HFFc6 (cell line): ENCODE measurements at regions not wholly inside any gene's neighbourhood (a gene's known extent, or its start where the extent isn't known, plus 50 kb on each side); places are given as distances from the start of the nearest gene placed in this dataset.
A peak's percentile ranks its signal among the peaks of the same experiment; 100 is the strongest.

Source experiments
- DNase-seq: peaks from one replicate; pipeline ENCODE4 v3.0.0-alpha.2; 2018
- H3K27ac Mint-ChIP-seq: 2 replicates; pipeline ENCODE4 v1.8.0; 2020; ENCODE audit warnings: mild to moderate bottlenecking, mixed read lengths
- H3K27me3 Mint-ChIP-seq: 2 replicates; pipeline ENCODE4 v1.8.0; 2021; ENCODE audit warnings: mild to moderate bottlenecking, moderate library complexity, mixed read lengths; ENCODE audit not compliant: insufficient read depth
- H3K36me3 Mint-ChIP-seq: 2 replicates; pipeline ENCODE4 v1.8.0; 2021; ENCODE audit warnings: low read depth, mixed read lengths
- H3K4me1 Mint-ChIP-seq: 2 replicates; pipeline ENCODE4 v1.8.0; 2020; ENCODE audit warnings: low read depth, mixed read lengths
- H3K4me3 Mint-ChIP-seq: 2 replicates; pipeline ENCODE4 v1.8.0; 2020; ENCODE audit warnings: mild to moderate bottlenecking, moderate library complexity, mixed read lengths
- H3K9me3 Mint-ChIP-seq: 2 replicates; pipeline ENCODE4 v1.8.0; 2020; ENCODE audit warnings: mild to moderate bottlenecking, mixed read lengths
- TF ChIP-seq, protein P1 (sequence below): fragments of 200-600 bp; sonication (generic); IDR thresholded peaks from 2 replicates; pipeline ENCODE4 v1.5.0; 2021; ENCODE audit warnings: antibody characterized with exemption, mild to moderate bottlenecking

DNA sequence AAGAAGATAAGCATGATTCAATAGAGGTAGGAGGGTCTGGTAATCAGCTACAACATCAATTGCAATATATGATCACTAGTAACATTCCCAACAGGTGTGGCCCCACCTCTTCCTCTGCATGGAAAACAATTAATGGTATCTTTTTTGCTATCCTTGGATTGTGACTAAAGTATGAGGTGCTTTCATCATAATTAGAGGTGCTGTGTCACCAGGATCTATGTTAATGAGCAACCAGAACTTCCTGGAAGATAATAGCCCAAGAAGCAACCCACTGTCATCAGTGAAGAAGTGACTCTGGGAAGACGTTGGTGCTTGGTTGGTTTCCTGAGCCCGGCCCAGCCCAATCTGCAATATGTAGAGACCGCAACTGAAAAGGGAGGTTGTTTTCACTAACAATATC is 167.2 kb downstream of the SETD4 start:
- H3K27ac Mint-ChIP-seq: no peak overlapping the region
- H3K4me1 Mint-ChIP-seq: no peaks in the 10 kb centered on the region
- no peaks in the 10 kb centered on the region for H3K9me3 Mint-ChIP-seq
- TF ChIP-seq, protein P1, sequence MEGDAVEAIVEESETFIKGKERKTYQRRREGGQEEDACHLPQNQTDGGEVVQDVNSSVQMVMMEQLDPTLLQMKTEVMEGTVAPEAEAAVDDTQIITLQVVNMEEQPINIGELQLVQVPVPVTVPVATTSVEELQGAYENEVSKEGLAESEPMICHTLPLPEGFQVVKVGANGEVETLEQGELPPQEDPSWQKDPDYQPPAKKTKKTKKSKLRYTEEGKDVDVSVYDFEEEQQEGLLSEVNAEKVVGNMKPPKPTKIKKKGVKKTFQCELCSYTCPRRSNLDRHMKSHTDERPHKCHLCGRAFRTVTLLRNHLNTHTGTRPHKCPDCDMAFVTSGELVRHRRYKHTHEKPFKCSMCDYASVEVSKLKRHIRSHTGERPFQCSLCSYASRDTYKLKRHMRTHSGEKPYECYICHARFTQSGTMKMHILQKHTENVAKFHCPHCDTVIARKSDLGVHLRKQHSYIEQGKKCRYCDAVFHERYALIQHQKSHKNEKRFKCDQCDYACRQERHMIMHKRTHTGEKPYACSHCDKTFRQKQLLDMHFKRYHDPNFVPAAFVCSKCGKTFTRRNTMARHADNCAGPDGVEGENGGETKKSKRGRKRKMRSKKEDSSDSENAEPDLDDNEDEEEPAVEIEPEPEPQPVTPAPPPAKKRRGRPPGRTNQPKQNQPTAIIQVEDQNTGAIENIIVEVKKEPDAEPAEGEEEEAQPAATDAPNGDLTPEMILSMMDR: no peak
- H3K4me3 Mint-ChIP-seq: no peak overlapping the region
- no peak for DNase-seq
- H3K36me3 Mint-ChIP-seq: no peaks in the 10 kb centered on the region
- peaks cover 8% of the 10 kb centered on the region for H3K27me3 Mint-ChIP-seq

DNA sequence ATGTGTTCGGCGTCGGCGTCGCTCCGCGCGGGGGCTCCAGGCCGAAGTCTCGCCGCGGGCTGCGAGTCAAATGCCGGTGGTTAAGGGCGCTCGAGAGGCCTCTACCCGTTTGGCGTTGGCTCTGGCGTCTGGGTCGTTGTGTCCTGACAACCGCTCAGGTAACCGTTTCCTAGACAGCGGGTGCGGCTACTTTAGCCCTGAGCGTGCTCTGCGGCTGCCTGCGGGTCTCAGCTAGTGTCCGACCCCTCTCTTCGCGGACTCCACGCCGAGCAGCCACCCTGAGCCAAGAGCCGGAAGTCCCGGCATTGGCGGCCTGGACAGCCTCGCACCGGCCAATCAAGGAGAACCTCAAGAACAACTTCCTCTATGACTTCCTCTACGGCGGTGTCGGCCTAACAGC is 173.4 kb downstream of the SETD4 start:
- DNase-seq: no peak
- peaks cover 7% of the 10 kb centered on the region for H3K4me1 Mint-ChIP-seq

DNA sequence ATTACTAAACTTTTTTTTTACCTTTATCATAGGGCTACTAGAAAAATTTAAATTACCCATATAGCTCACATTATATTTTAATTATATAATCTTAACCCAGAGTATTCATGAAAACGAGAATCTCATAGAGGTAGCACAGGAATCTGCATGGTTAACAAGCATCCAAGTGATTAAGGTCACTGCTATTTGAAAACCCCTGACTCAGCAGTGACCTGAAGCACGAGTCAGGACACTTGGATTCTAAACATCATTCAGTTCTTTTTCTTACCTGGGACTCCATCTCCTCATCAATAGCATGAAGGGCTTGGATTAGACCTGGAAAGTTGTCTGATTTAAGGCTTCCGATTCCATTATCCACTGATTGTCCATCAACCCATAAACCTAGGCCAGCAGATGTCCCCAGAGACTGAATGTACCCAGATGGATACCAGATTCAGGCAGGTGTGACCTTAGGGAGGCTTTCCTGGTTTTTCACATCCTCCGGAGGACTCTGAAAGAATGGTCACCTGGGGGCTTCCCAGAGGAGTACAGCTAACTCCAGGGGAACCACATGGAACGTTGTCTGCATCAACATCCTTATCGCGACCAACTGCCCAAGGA is 174.3 kb downstream of the SETD4 start:
- TF ChIP-seq, protein P1: no peak

More for the DNA sequence above, 173.4 kb downstream of the SETD4 start:
- peaks cover 9% of the 10 kb centered on the region for H3K27me3 Mint-ChIP-seq
- H3K27ac Mint-ChIP-seq: no peak overlapping the region
- no peaks in the 10 kb centered on the region for H3K9me3 Mint-ChIP-seq
- TF ChIP-seq, protein P1: no peak
- H3K4me3 Mint-ChIP-seq: no peak overlapping the region
- no peaks in the 10 kb centered on the region for H3K36me3 Mint-ChIP-seq

DNA sequence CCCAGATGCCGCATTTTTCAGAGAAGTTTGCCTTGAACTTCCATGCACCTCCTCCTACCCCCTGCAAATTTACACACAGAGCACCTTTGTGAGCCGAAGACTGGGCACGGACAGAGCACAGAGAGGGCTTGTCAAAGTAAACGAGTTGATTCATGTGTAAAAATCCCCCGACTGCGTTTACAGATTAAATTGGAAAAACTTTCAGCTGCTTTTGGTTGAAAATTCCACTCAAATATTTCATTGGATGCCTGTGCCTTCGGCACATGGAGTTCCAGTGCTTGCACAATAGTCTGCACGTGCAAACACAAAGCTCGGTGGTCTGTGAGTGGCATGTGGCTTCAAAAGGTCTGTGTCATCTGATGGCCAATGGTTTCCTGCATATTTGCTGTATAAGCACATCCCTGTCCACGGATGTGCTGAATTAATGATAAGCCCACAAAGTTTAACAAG is 177.5 kb downstream of the SETD4 start:
- H3K4me1 Mint-ChIP-seq: peaks cover 7% of the 10 kb centered on the region
- H3K4me3 Mint-ChIP-seq: no peak overlapping the region
- TF ChIP-seq, protein P1: no peak
- no peaks in the 10 kb centered on the region; the same call in 1 of the 2 replicates for H3K36me3 Mint-ChIP-seq
- no peaks in the 10 kb centered on the region for H3K9me3 Mint-ChIP-seq
- H3K27me3 Mint-ChIP-seq: peaks cover 25% of the 10 kb centered on the region
- DNase-seq: peak; percentile 12
- H3K27ac Mint-ChIP-seq: no peak overlapping the region

More for the DNA sequence above, 174.3 kb downstream of the SETD4 start:
- H3K4me3 Mint-ChIP-seq: no peak overlapping the region
- H3K27me3 Mint-ChIP-seq: peaks cover 13% of the 10 kb centered on the region
- DNase-seq: no peak
- H3K4me1 Mint-ChIP-seq: peaks cover 7% of the 10 kb centered on the region
- no peaks in the 10 kb centered on the region for H3K36me3 Mint-ChIP-seq
- no peaks in the 10 kb centered on the region for H3K9me3 Mint-ChIP-seq
- H3K27ac Mint-ChIP-seq: no peak overlapping the region

DNA sequence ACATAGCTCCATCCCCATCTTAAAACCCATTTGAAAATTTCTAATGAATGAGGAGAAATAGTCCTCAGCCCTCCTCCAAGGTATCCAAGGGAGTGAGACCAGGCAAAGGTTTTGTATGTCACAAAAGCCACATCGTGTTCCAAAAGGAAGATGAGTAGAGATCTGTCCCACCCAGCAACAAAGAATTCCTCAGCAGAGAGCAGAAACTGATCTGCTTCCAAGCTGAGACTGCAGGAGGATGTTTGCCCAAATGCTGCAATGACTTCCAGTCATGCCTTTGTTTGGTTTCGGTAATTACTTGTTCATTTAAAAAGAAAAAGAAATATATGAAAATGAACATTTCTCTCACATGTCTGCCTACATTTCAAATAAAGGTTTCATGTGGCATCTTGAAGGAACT is 186.9 kb downstream of the SETD4 start:
- Mint-ChIP-seq H3K27ac (no peak overlapping the region), H3K4me3 (no peak overlapping the region)

More for the DNA sequence above, 186.9 kb downstream of the SETD4 start:
- TF ChIP-seq, protein P1: no peak
- Mint-ChIP-seq H3K36me3 (peaks cover 6% of the 10 kb centered on the region; the same call in 1 of the 2 replicates), H3K9me3 (peaks cover 9% of the 10 kb centered on the region), H3K27me3 (peaks cover 29% of the 10 kb centered on the region), H3K4me1 (no peaks in the 10 kb centered on the region; the same call in 1 of the 2 replicates)
- no peak for DNase-seq
